MM.1S (cell line): ENCODE measurements at regions not wholly inside any gene's neighbourhood (a gene's known extent, or its start where the extent isn't known, plus 50 kb on each side); places are given as distances from the start of the nearest gene placed in this dataset.

Source experiments
- DNase-seq: peaks from one replicate; pipeline ENCODE4 v3.0.0-alpha.2; 2015
- H2AFZ ChIP-seq: fragments of 300-600 bp; sonication (generic); 2 replicates; pipeline ENCODE4 v1.6.0; 2016; ENCODE audit warnings: antibody characterized with exemption, low read length
- H3F3A ChIP-seq: fragments of 300-600 bp; sonication (generic); 2 replicates; pipeline ENCODE4 v1.6.1; 2016; ENCODE audit warnings: mild to moderate bottlenecking, antibody characterized with exemption, low read length, moderate library complexity, mixed read lengths; ENCODE audit not compliant: insufficient read depth
- H3K27ac ChIP-seq: fragments of 300-600 bp; sonication (generic); 2 replicates; pipeline ENCODE4 v1.5.1; 2016; ENCODE audit warnings: mild to moderate bottlenecking, low read length
- H3K27me3 ChIP-seq: fragments of 300-600 bp; sonication (generic); replicated peaks from 2 replicates; pipeline ENCODE4 v1.6.0; 2016; ENCODE audit warnings: low read length; ENCODE audit not compliant: insufficient read depth
- H3K36me3 ChIP-seq: fragments of 300-600 bp; sonication (generic); replicated peaks from 2 replicates; pipeline ENCODE4 v1.6.1; 2016; ENCODE audit warnings: mild to moderate bottlenecking, low read length, mixed read lengths; ENCODE audit not compliant: insufficient read depth
- H3K4me1 ChIP-seq: fragments of 300-600 bp; sonication (generic); 2 replicates; pipeline ENCODE4 v1.6.1; 2016; ENCODE audit warnings: low read length, mixed read lengths
- H3K4me2 ChIP-seq: fragments of 300-600 bp; sonication (generic); 2 replicates; pipeline ENCODE4 v1.6.0; 2016; ENCODE audit warnings: low read depth, low read length
- H3K4me3 ChIP-seq: fragments of 300-600 bp; sonication (generic); 2 replicates; pipeline ENCODE4 v1.5.1; 2016; ENCODE audit warnings: low read length, mixed read lengths
- H3K79me2 ChIP-seq: fragments of 300-600 bp; sonication (generic); 2 replicates; pipeline ENCODE4 v1.6.1; 2016; ENCODE audit warnings: mixed run types, low read length, mixed read lengths
- H3K9ac ChIP-seq: fragments of 300-600 bp; sonication (generic); 2 replicates; pipeline ENCODE4 v1.6.1; 2016; ENCODE audit warnings: low read length, mixed read lengths
- H3K9me2 ChIP-seq: fragments of 300-600 bp; sonication (generic); replicated peaks from 2 replicates; pipeline ENCODE4 v1.6.1; 2016; ENCODE audit warnings: mild to moderate bottlenecking, low read length, mixed read lengths; ENCODE audit not compliant: insufficient read depth
- H3K9me3 ChIP-seq: fragments of 300-600 bp; sonication (generic); replicated peaks from 2 replicates; pipeline ENCODE4 v1.6.1; 2016; ENCODE audit warnings: mild to moderate bottlenecking, low read length, mixed read lengths; ENCODE audit not compliant: insufficient read depth
- H4K20me1 ChIP-seq: fragments of 300-600 bp; sonication (generic); 2 replicates; pipeline ENCODE4 v1.6.1; 2016; ENCODE audit warnings: mild to moderate bottlenecking, low read length, moderate library complexity, mixed read lengths; ENCODE audit not compliant: insufficient read depth
- EZH2 ChIP-seq: fragments of 300-600 bp; sonication (generic); optimal IDR thresholded peaks from 2 replicates; pipeline ENCODE3; 2017; ENCODE audit warnings: low read depth, mild to moderate bottlenecking, antibody characterized with exemption, low read length, mixed read lengths
- EZH2phosphoT487 ChIP-seq: fragments of 300-600 bp; sonication (generic); IDR thresholded peaks from 2 replicates; pipeline ENCODE4 v1.6.1; 2018; ENCODE audit warnings: antibody characterized with exemption, low read length
- TF ChIP-seq, protein P1 (sequence below): fragments of 300-600 bp; sonication (generic); IDR thresholded peaks from 2 replicates; pipeline ENCODE4 v1.5.1; 2016; ENCODE audit warnings: antibody characterized with exemption, low read length, mixed read lengths

GRCh38 chr1:58900396-58900795 is 116.5 kb upstream of the JUN start:
- TF ChIP-seq EZH2phosphoT487 (no peak), EZH2 (no peak)
- TF ChIP-seq, protein P1, sequence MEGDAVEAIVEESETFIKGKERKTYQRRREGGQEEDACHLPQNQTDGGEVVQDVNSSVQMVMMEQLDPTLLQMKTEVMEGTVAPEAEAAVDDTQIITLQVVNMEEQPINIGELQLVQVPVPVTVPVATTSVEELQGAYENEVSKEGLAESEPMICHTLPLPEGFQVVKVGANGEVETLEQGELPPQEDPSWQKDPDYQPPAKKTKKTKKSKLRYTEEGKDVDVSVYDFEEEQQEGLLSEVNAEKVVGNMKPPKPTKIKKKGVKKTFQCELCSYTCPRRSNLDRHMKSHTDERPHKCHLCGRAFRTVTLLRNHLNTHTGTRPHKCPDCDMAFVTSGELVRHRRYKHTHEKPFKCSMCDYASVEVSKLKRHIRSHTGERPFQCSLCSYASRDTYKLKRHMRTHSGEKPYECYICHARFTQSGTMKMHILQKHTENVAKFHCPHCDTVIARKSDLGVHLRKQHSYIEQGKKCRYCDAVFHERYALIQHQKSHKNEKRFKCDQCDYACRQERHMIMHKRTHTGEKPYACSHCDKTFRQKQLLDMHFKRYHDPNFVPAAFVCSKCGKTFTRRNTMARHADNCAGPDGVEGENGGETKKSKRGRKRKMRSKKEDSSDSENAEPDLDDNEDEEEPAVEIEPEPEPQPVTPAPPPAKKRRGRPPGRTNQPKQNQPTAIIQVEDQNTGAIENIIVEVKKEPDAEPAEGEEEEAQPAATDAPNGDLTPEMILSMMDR = no peak
- H3K27me3 ChIP-seq = no peaks in the 10 kb centered on the region
- peaks cover 26% of the 10 kb centered on the region for H3F3A ChIP-seq
- H4K20me1 ChIP-seq = no peaks in the 10 kb centered on the region
- no peaks in the 10 kb centered on the region for H3K9me2 ChIP-seq
- no peak overlapping the region for H3K4me2 ChIP-seq
- H3K9ac ChIP-seq = no peak overlapping the region
- no peaks in the 10 kb centered on the region for H3K79me2 ChIP-seq
- DNase-seq = no peak
- H2AFZ ChIP-seq = no peak overlapping the region
- H3K9me3 ChIP-seq = no peaks in the 10 kb centered on the region
- no peak overlapping the region for H3K4me3 ChIP-seq
- no peak overlapping the region for H3K27ac ChIP-seq
- H3K36me3 ChIP-seq = no peaks in the 10 kb centered on the region
- H3K4me1 ChIP-seq = peaks cover 29% of the 10 kb centered on the region

DNA sequence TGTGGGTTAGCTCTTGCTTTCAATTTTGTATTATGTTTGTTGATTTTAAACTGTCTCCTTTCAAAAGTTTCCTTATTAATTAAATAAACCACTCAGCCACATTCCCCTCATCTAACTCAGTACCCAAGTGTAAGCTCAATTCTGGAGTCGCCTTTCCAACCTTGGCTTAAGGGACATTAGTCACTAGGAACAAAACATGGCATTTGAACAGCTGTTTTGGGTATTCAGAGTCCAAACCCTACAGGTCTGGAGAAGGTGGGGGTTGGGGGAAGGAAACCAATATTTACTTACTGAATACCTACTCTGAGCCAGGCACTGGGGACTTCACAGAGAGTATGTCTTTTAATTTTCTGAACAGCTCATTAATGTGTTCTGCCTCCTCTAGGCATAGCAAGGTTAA is 117.2 kb upstream of the JUN start:
- Histone ChIP-seq H3K9me2 (no peaks in the 10 kb centered on the region), H4K20me1 (no peaks in the 10 kb centered on the region), H3K27ac (no peak overlapping the region), H3K4me2 (0 out of 2 replicates have a peak overlapping the region, but pooled peaks have one; percentile 4), H3K9me3 (no peaks in the 10 kb centered on the region), H3K79me2 (no peaks in the 10 kb centered on the region), H3K36me3 (no peaks in the 10 kb centered on the region), H3F3A (peaks cover 26% of the 10 kb centered on the region), H3K4me1 (peaks cover 30% of the 10 kb centered on the region), H3K27me3 (no peaks in the 10 kb centered on the region), H3K9ac (no peak overlapping the region), H3K4me3 (no peak overlapping the region), H2AFZ (no peak overlapping the region)
- no peak for DNase-seq
- no peak for TF ChIP-seq EZH2phosphoT487

DNA sequence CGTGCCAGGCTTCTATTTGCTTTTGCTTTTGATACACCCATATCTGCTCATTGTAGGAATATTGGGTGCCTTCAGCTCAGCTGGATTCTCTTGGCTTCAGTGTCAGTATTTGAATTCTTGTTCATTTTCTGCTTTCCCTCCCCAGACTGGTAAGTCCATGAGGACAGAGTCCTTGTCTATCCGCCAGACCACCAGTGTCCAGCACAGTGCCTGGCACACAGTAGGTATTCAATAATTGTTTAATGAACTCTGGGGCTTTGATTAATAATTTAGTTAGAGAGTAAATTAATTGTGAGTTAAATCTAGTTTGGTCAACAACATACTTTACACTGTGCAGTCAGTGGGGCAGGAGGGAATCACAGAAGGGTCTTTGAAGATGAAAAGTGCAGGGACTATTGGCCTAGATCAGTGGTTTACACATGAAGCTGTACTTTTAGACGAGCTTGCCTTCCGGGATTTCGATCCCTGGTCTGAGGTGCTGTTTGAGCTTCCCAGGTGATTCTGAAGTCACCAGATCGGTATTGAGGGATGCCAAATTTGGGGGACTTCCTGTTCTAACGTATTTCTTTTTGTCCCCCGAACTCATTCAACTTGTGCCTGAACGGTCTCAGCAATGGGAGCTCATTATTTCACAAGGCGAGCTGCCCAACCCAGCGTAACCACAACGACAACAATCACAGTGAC is 119.1 kb upstream of the JUN start:
- peak overlapping the region; percentile 74 for H2AFZ ChIP-seq
- TF ChIP-seq EZH2 (no peak), EZH2phosphoT487 (no peak)
- TF ChIP-seq, protein P1 = no peak
- H3K79me2 ChIP-seq = no peaks in the 10 kb centered on the region
- H3K4me2 ChIP-seq = peak overlapping the region; percentile 72
- H3K36me3 ChIP-seq = no peaks in the 10 kb centered on the region
- H3K9me3 ChIP-seq = no peaks in the 10 kb centered on the region
- H3K9me2 ChIP-seq = no peaks in the 10 kb centered on the region
- peak overlapping the region; percentile 55 for H3K4me3 ChIP-seq
- peaks cover 26% of the 10 kb centered on the region for H3F3A ChIP-seq
- H3K9ac ChIP-seq = peak overlapping the region; percentile 85
- peaks cover 30% of the 10 kb centered on the region for H3K4me1 ChIP-seq
- no peaks in the 10 kb centered on the region for H3K27me3 ChIP-seq
- no peaks in the 10 kb centered on the region for H4K20me1 ChIP-seq
- DNase-seq = no peak
- peak overlapping the region; percentile 96 for H3K27ac ChIP-seq
